Loucy (cell line): ENCODE measurements at regions not wholly inside any gene's neighbourhood (a gene's known extent, or its start where the extent isn't known, plus 50 kb on each side); places are given as distances from the start of the nearest gene placed in this dataset.

Experiments
- H2AFZ ChIP-seq: fragments of 200-600 bp; sonication (generic); 2 replicates; pipeline ENCODE4 v1.6.0; 2016; ENCODE audit warnings: antibody characterized with exemption, mild to moderate bottlenecking, low read length, moderate library complexity
- H3F3A ChIP-seq: fragments of 200-600 bp; 2 replicates; pipeline ENCODE4 v1.6.0; 2016; ENCODE audit warnings: antibody characterized with exemption, low read depth, mild to moderate bottlenecking
- H3K27me3 ChIP-seq: fragments of 200-600 bp; sonication (generic); 2 replicates; pipeline ENCODE4 v1.6.1; 2014; ENCODE audit warnings: low read length, mild to moderate bottlenecking; ENCODE audit not compliant: insufficient read depth, poor library complexity, severe bottlenecking
- H3K36me3 ChIP-seq: fragments of 200-600 bp; sonication (generic); 2 replicates; pipeline ENCODE4 v1.6.1; 2016; ENCODE audit warnings: low read length; ENCODE audit not compliant: insufficient read depth
- H3K4me1 ChIP-seq: fragments of 200-600 bp; sonication (generic); 2 replicates; pipeline ENCODE4 v1.5.1; 2014; ENCODE audit warnings: low read length, mild to moderate bottlenecking; ENCODE audit not compliant: insufficient read depth, poor library complexity, severe bottlenecking
- H3K4me2 ChIP-seq: fragments of 200-600 bp; sonication (generic); 2 replicates; pipeline ENCODE4 v1.6.0; 2014; ENCODE audit warnings: antibody characterized with exemption, low read length, low read depth, mild to moderate bottlenecking; ENCODE audit not compliant: poor library complexity, severe bottlenecking
- H3K4me3 ChIP-seq: fragments of 200-600 bp; sonication (generic); 2 replicates; pipeline ENCODE4 v1.5.1; 2014; ENCODE audit warnings: low read length, mild to moderate bottlenecking, mixed read lengths; ENCODE audit not compliant: poor library complexity, severe bottlenecking
- H3K79me2 ChIP-seq: fragments of 200-600 bp; sonication (generic); 2 replicates; pipeline ENCODE4 v1.6.1; 2014; ENCODE audit warnings: low read length; ENCODE audit not compliant: insufficient read depth
- H3K9ac ChIP-seq: fragments of 200-600 bp; sonication (generic); 2 replicates; pipeline ENCODE4 v1.6.0; 2014; ENCODE audit warnings: mild to moderate bottlenecking, low read depth, low read length, moderate library complexity; ENCODE audit not compliant: poor library complexity, severe bottlenecking
- H3K9me2 ChIP-seq: fragments of 200-600 bp; sonication (generic); replicated peaks from 2 replicates; pipeline ENCODE4 v1.6.1; 2016; ENCODE audit warnings: low read depth, low read length, mixed read lengths
- H3K9me3 ChIP-seq: fragments of 200-600 bp; sonication (generic); 2 replicates; pipeline ENCODE4 v1.6.1; 2014; ENCODE audit warnings: mild to moderate bottlenecking, antibody characterized with exemption, low read length, low read depth; ENCODE audit not compliant: insufficient read depth
- H4K20me1 ChIP-seq: fragments of 200-600 bp; sonication (generic); 2 replicates; pipeline ENCODE4 v1.6.0; 2014; ENCODE audit warnings: antibody characterized with exemption, low read length, mild to moderate bottlenecking; ENCODE audit not compliant: insufficient read depth, poor library complexity, severe bottlenecking
- CTCF ChIP-seq: fragments of 200-600 bp; sonication (generic); conservative IDR thresholded peaks from 2 replicates; pipeline ENCODE4 v1.5.1; 2014; ENCODE audit warnings: mild to moderate bottlenecking, antibody characterized with exemption, low read length
- EZH2phosphoT487 ChIP-seq: fragments of 200-600 bp; IDR thresholded peaks from 2 replicates; pipeline ENCODE4 v1.6.1; 2018; ENCODE audit warnings: antibody characterized with exemption, mild to moderate bottlenecking, moderate library complexity, borderline replicate concordance

- Histone ChIP-seq H3K4me2 (no peak overlapping the region), H3K9ac (no peak overlapping the region), H3K4me3 (no peak overlapping the region), H3K79me2 (no peaks in the 10 kb centered on the region), H3F3A (no peaks in the 10 kb centered on the region), H3K36me3 (no peaks in the 10 kb centered on the region), H4K20me1 (no peaks in the 10 kb centered on the region), H3K9me3 (no peaks in the 10 kb centered on the region), H3K27me3 (no peaks in the 10 kb centered on the region), H3K4me1 (no peaks in the 10 kb centered on the region), H2AFZ (no peak overlapping the region), H3K9me2 (no peaks in the 10 kb centered on the region)
- no peak for TF ChIP-seq CTCF
- no peak for TF ChIP-seq EZH2phosphoT487
These were observed 315.8 kb downstream of the BLID start for GRCh38 chr11:121800240-121800639.

- no peak overlapping the region for H3K4me3 ChIP-seq
- no peaks in the 10 kb centered on the region for H3K9me2 ChIP-seq
- H3F3A ChIP-seq: no peaks in the 10 kb centered on the region
- no peaks in the 10 kb centered on the region for H4K20me1 ChIP-seq
- H3K4me1 ChIP-seq: no peaks in the 10 kb centered on the region
- no peak for TF ChIP-seq CTCF
- H3K9me3 ChIP-seq: no peaks in the 10 kb centered on the region
- no peak overlapping the region for H2AFZ ChIP-seq
- H3K27me3 ChIP-seq: no peaks in the 10 kb centered on the region
- no peak overlapping the region for H3K9ac ChIP-seq
- no peak overlapping the region for H3K4me2 ChIP-seq
- H3K36me3 ChIP-seq: no peaks in the 10 kb centered on the region
- no peaks in the 10 kb centered on the region for H3K79me2 ChIP-seq
These were observed 318.5 kb downstream of the BLID start for GRCh38 chr11:121797496-121797895.

- H3F3A ChIP-seq: no peaks in the 10 kb centered on the region
- no peak overlapping the region for H3K4me3 ChIP-seq
- H3K4me2 ChIP-seq: no peak overlapping the region
- no peak for TF ChIP-seq CTCF
- no peak for TF ChIP-seq EZH2phosphoT487
- no peaks in the 10 kb centered on the region for H3K9me3 ChIP-seq
- no peaks in the 10 kb centered on the region for H3K36me3 ChIP-seq
- H2AFZ ChIP-seq: no peak overlapping the region
- no peaks in the 10 kb centered on the region for H3K9me2 ChIP-seq
- no peaks in the 10 kb centered on the region for H4K20me1 ChIP-seq
- H3K4me1 ChIP-seq: no peaks in the 10 kb centered on the region
- H3K27me3 ChIP-seq: no peaks in the 10 kb centered on the region
- H3K9ac ChIP-seq: no peak overlapping the region
- H3K79me2 ChIP-seq: no peaks in the 10 kb centered on the region
These were observed 320.8 kb downstream of the BLID start for GRCh38 chr11:121795174-121795573.
